Heart left ventricle (tissue), 16 donors: ENCODE measurements at regions not wholly inside any gene's neighbourhood (a gene's known extent, or its start where the extent isn't known, plus 50 kb on each side); places are given as distances from the start of the nearest gene placed in this dataset.
A peak's percentile ranks its signal among the peaks of the same experiment; 100 is the strongest.

ENCODE experiments used
- ATAC-seq, 4 donors: fragments of 200-7000 bp; cut with Tn5 transposase; one replicate each; pipeline ENCODE4 v1.9.1; 2020 to 2022; ENCODE audit warnings: moderate library complexity in 4 of 4, mild to moderate bottlenecking in 3 of 4, moderate number of reproducible peaks in 1 of 4
- DNase-seq, 5 donors: peaks; one replicate each; pipeline ENCODE4 v3.0.0-alpha.2; 2020
- H3K27ac ChIP-seq, 12 donors: fragments of 200-600 bp; sonication (generic) in 4 of 12; one replicate each; pipeline versions ENCODE4 v1.5.0 to v1.8.0; 2016 to 2022; ENCODE audit warnings: mild to moderate bottlenecking in 2 of 12
- H3K27me3 ChIP-seq, 9 donors: fragments of 200-600 bp; sonication (generic) in 2 of 9; one replicate each; pipeline versions ENCODE4 v1.5.1 to v1.8.0; 2016 to 2022; ENCODE audit warnings: mild to moderate bottlenecking in 3 of 9
- H3K36me3 ChIP-seq, 9 donors: fragments of 200-600 bp; sonication (generic) in 2 of 9; one replicate each; pipeline versions ENCODE4 v1.5.0 to v1.8.0; 2018 to 2022; ENCODE audit warnings: mild to moderate bottlenecking in 2 of 9
- H3K4me1 ChIP-seq, 12 donors: fragments of 200-600 bp; sonication (generic) in 4 of 12; one replicate each; pipeline versions ENCODE4 v1.5.0 to v1.8.0; 2016 to 2022; ENCODE audit warnings: mild to moderate bottlenecking in 3 of 12
- H3K4me3 ChIP-seq, 12 donors: fragments of 200-600 bp; sonication (generic) in 4 of 12; one replicate each; pipeline versions ENCODE4 v1.5.0 to v1.8.0; 2017 to 2022; ENCODE audit warnings: mild to moderate bottlenecking in 9 of 12, moderate library complexity in 4 of 12
- H3K9me3 ChIP-seq, 12 donors: fragments of 200-600 bp; sonication (generic) in 4 of 12; one replicate each; pipeline versions ENCODE4 v1.5.0 to v1.8.0; 2016 to 2022; ENCODE audit warnings: mild to moderate bottlenecking in 1 of 12
- POLR2A ChIP-seq, 2 donors: fragments of 450-650 bp; IDR thresholded peaks; one replicate each; pipeline ENCODE4 v1.6.1; 2017; ENCODE audit warnings: antibody characterized with exemption in 2 of 2, mild to moderate bottlenecking in 2 of 2, moderate library complexity in 2 of 2
- WGBS, 4 donors: extraction: QIAGEN DNeasy Blood & Tissue Kit in 2 of 4; methylation state at CpG; one replicate each; pipeline versions ENCODE4 v1.1.5 to v1.1.7; 2013 to 2018; 5-methylcytosine and 5-hydroxymethylcytosine counted together
- intact Hi-C, 10 donors: fragments of 100-400 bp; cut with DNase I; formaldehyde crosslinking; loops; one replicate each; pipeline versions ENCODE4 v1.11.1 to v1.14.2; 2022
- TF ChIP-seq, protein P1 (sequence below), 12 donors: fragments of 200-600 bp; sonication (generic) in 4 of 12; IDR thresholded peaks; one replicate each; pipeline versions ENCODE4 v1.5.0 to v1.8.0; 2018 to 2022; ENCODE audit warnings: antibody characterized with exemption in 12 of 12, mild to moderate bottlenecking in 5 of 12
- donor health status: ischemic (EF 13 %, LVEDD 7.1; RV severe dilation, severe dysfunction).
- donor health status: healthy with polysubstance abuse.
- donor health status: DM: no; HTN: yes; CAD: no.
- donor health status: DM: no; HTN: no; CAD: no.
- donor health status: ischemic (EF 25% LVEDD 6.9; RV normal size, moderate dysfunction).
- donor health status: ischemic (EF 25% LVEDD 5.7; RV mildly dilated, moderate dysfunction).
- donor health status: healthy.
- donor health status: DM: yes; HTN: yes; CAD: no.
- donor health status: ischemic (EF 35%, LVEDD 5.7; RV mildly dilated, moderate dysfunction).
- donor health status: nonischemic (EF 11% LVEDD 7.7; RV severe dilation, severe dysfunction).
- donor health status: DM: yes; HTN: yes; CAD: no.
- donor health status: PGD.
- donor health status: ischemic (EF 29% LVEDD 5.4; RV normal size, mild dysfunction).
- donor health status: nonischemic (EF 23%, LVEDD 6.1; RV moderate dilation, normal function).

DNA sequence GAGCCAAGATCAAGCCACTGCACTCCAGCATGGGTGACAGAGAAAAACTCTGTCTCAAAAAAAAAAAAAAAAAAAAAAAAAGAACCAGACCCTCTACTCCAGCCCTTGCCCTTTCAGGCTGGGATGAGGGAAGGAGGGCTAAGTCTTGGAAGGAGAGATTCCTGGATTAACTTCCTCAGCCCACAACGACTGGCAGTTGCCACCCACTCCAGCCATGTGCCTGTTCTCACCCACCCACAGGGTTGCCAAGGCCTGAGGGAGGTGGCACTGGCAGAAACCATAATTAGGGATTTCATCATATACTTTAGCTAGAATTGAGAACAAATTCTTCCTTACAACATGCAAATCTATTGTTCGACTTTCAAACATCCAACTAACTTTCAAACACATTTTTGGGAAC lies 87.8 kb upstream of the SLC30A5 start:
- DNase-seq (no peak), ATAC-seq (no peak)
- WGBS, 4 donors = 77 to 91% (median 85%) methylated on average over 2 of the region's 2 CpGs
- intact Hi-C loops = loop anchor here in 2 of 10 donors (5.0 kb wide), 1 partner anchor 719 kb away; no protein-coding TSS in a partner anchor
- Histone ChIP-seq H3K27ac (no peak overlapping the region), H3K9me3 (no peaks in the 10 kb centered on the region), H3K27me3 (no peaks in the 10 kb centered on the region), H3K4me3 (no peak overlapping the region), H3K36me3 (no peaks in the 10 kb centered on the region), H3K4me1 (no peaks in the 10 kb centered on the region)
- TF ChIP-seq, protein P1, sequence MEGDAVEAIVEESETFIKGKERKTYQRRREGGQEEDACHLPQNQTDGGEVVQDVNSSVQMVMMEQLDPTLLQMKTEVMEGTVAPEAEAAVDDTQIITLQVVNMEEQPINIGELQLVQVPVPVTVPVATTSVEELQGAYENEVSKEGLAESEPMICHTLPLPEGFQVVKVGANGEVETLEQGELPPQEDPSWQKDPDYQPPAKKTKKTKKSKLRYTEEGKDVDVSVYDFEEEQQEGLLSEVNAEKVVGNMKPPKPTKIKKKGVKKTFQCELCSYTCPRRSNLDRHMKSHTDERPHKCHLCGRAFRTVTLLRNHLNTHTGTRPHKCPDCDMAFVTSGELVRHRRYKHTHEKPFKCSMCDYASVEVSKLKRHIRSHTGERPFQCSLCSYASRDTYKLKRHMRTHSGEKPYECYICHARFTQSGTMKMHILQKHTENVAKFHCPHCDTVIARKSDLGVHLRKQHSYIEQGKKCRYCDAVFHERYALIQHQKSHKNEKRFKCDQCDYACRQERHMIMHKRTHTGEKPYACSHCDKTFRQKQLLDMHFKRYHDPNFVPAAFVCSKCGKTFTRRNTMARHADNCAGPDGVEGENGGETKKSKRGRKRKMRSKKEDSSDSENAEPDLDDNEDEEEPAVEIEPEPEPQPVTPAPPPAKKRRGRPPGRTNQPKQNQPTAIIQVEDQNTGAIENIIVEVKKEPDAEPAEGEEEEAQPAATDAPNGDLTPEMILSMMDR (IDR thresholded peaks at IDR 0.05) = no peak
- TF ChIP-seq POLR2A (IDR thresholded peaks at IDR 0.05) = no peak

DNA sequence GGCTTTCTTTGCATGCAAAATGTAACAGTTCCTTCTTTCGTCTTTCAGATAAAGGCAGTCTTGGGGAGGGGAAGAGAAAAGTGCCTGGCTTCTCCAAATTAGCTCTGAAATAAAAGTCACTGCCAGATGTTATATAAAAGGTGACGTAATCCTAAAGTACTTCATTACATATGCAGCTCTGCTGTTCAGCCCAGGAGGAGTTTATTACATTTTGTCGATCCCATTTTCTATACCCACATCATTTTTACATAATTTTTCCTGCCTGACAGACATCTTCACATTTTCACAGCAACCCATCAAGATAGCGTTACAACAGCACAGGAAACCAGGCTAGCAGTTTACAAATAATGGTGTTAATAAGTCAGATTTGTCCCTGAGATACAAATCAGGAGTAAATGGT lies 86.7 kb upstream of the SLC30A5 start:
- ATAC-seq = peak in 1 of 4 donors; percentile 24
- H3K4me3 ChIP-seq = no peak overlapping the region
- no peaks in the 10 kb centered on the region for H3K9me3 ChIP-seq
- no peak overlapping the region for H3K27ac ChIP-seq
- TF ChIP-seq, protein P1 (IDR thresholded peaks at IDR 0.05) = no peak
- no peak for TF ChIP-seq POLR2A (IDR thresholded peaks at IDR 0.05)
- no peak for DNase-seq
- WGBS, 4 donors = 57 to 65% (median 60%) methylated on average over 4 of the region's 4 CpGs
- H3K4me1 ChIP-seq = no peaks in the 10 kb centered on the region
- no peaks in the 10 kb centered on the region for H3K36me3 ChIP-seq
- no peaks in the 10 kb centered on the region for H3K27me3 ChIP-seq
- intact Hi-C loops = loop anchor here in 2 of 10 donors (5.0 kb wide), 1 partner anchor 720 kb away; no protein-coding TSS in a partner anchor

DNA sequence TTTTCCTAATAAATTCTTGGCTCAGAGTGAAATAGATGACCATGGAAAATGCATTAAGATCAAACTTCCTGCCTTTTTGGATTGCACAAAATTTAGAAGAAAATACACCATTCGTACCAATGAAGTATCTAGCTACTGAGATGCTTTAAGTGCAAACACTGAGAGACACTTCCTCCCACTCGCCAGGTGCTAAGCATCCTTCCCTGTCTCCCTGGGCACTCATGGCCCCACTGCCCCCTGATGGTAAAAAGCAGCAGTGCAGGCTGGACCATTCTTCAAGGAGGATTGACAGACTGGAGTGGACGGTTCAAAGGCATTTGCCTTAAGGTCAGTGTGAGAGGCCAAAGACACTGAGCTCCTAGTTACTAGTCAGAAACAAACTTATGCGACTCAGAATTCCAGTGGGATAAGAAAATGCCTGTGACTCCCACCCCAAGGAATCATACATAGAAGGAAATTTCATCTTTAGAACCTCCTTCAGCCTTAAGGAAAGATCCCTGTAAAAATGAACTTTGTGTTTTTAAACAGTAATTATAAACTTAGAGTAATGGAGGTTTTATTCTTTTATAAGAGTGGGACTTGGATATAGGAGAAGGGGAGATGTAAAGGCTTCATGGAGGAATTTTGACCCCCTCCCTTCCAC lies 86.0 kb upstream of the SLC30A5 start:
- Histone ChIP-seq H3K4me1 (no peaks in the 10 kb centered on the region), H3K27ac (no peak overlapping the region), H3K4me3 (no peak overlapping the region), H3K27me3 (no peaks in the 10 kb centered on the region), H3K9me3 (no peaks in the 10 kb centered on the region), H3K36me3 (no peaks in the 10 kb centered on the region)
- DNase-seq (peak; percentile 36 to 69 (median 51)), ATAC-seq (peak; percentile 48 to 82 (median 76))
- no peak for TF ChIP-seq POLR2A (IDR thresholded peaks at IDR 0.05)
- TF ChIP-seq, protein P1 (IDR thresholded peaks at IDR 0.05) = peak; percentile 63 to 86 (median 74)
- WGBS, 4 donors = 13 to 18% (median 17%) methylated on average over 4 of the region's 4 CpGs
- intact Hi-C loops = loop anchor here in 2 of 10 donors (5.0 kb wide), 1 partner anchor 721 kb away; no protein-coding TSS in a partner anchor

DNA sequence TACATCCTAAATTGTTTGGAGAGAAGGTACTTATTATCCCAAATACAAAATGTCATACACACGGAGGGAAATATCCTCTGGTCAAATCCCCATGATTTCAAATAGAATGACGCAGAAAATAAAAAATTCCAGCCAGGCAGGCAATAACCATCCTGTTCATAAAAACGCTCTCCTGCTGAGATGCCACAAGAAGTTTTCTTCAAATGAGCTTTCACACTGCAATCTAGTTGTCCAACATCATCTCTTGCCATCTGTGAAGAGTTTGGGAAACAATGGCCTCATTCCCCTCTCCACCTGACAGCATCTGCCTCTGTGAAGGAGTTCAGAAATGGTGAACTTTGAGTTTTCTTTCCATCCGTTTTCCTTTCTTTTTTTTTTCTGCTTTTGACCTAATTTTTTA lies 83.3 kb upstream of the SLC30A5 start:
- no peak for ATAC-seq
- intact Hi-C loops = no loop called here
- H3K27me3 ChIP-seq = no peaks in the 10 kb centered on the region
- H3K4me1 ChIP-seq = no peaks in the 10 kb centered on the region
- H3K9me3 ChIP-seq = no peaks in the 10 kb centered on the region
- TF ChIP-seq POLR2A (IDR thresholded peaks at IDR 0.05) = no peak
- TF ChIP-seq, protein P1 (IDR thresholded peaks at IDR 0.05) = no peak
- no peak for DNase-seq
- H3K4me3 ChIP-seq = no peak overlapping the region
- no peak overlapping the region for H3K27ac ChIP-seq
- 84 to 87% (median 86%) methylated on average over 4 of the region's 4 CpGs for WGBS, 4 donors
- no peaks in the 10 kb centered on the region for H3K36me3 ChIP-seq
